HG03457 (cell line): ENCODE measurements at regions not wholly inside any gene's neighbourhood (a gene's known extent, or its start where the extent isn't known, plus 50 kb on each side); places are given as distances from the start of the nearest gene placed in this dataset.

ENCODE experiments used
- ATAC-seq: cut with Tn5 transposase; IDR thresholded peaks from one replicate; pipeline ENCODE4 v1.9.1; 2021; ENCODE audit warnings: moderate number of reproducible peaks; ENCODE audit not compliant: unreplicated experiment

DNA sequence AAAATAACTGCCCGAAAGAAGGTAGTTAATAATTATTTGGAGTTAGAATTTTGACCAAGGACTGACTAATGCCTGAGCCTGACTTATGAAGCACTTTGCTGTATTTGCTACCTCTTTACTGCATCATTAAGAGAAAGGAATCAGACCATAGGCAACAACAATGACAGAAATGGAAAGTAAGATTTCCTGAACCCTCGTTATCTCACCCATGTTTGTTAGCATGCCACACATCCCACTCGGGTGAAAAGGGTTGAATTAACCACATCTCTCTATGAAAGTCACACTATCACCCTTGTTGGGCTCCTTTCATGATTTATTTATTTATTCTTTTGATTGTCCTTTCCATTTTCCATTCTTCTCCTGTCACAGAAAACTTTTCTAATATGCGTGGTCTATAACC is 59.6 kb downstream of the OLIG3 start:
- ATAC-seq, result no peak

DNA sequence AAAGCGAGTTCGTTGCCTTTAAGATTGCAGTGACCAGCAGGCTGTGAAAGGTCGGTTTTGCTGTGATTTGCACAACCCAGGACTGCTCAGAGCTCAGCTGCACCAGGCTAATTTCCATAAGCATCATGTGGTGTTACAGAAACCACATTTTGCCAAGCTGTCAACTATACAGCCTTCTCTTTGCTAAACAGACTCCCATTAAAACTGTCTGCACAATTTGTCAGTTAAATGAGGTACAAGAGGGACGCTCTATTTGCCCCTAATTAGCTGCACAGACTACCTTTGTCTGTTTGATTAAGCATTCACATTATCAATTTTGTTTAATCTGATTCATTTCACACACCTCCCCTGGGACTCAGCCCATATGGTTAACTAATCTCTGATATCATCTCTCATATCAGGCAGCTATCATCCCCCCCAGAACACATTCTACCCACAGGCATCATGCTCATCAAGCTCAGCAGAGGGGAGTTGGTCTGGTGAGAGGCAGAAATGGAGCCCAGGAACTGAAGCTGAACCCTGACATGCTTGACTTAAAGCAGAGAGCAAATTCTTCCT is 62.1 kb downstream of the OLIG3 start:
- no peak for ATAC-seq

DNA sequence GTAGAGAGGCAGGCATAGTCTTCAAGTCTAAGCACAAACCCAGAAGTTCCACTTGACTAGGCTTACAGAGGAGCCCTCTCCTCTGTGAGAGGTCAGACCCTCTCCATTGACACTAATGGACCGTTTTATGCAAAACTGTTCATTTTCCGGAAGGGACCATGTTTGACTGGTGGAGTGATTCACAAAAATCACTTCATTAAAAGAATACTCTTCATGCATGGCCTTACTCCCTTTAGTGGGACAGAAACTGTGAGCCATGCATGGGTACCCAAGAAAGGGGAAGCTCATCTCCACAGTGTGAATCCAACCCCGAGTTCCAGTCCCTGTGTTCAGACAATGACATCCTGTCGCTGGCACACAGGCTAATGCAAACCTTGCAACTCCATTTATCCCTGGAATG is 63.2 kb downstream of the OLIG3 start:
- no peak for ATAC-seq

DNA sequence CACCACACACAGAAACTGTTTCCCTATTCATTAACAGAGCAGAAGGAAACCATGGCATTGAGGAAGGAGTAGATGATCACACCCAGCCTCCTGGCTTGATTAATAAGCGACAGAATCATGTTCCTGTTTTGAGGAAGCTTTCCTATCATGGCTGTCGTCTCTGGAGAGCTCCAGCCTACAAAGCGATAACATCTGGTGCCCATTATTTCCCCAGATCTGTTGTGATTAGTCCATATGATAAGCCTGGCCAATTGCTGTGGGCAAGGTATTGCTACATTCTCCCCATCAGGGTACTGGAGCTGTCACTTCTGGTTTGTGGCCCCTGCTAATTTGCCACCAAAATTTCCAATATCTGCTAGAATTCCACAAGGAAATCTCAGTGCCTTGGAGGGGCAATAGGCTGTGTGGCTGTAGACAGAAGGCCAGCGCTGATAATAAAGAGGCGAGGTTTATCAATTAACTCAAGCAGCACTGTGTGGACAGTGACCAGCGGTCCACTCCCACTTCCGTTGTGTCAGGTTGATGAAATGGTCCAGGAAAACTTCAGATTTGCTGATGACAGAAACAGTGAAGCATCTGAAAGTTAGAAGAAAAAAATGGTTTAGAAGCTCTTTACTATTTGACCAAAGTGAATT is 66.4 kb downstream of the OLIG3 start:
- no peak for ATAC-seq

DNA sequence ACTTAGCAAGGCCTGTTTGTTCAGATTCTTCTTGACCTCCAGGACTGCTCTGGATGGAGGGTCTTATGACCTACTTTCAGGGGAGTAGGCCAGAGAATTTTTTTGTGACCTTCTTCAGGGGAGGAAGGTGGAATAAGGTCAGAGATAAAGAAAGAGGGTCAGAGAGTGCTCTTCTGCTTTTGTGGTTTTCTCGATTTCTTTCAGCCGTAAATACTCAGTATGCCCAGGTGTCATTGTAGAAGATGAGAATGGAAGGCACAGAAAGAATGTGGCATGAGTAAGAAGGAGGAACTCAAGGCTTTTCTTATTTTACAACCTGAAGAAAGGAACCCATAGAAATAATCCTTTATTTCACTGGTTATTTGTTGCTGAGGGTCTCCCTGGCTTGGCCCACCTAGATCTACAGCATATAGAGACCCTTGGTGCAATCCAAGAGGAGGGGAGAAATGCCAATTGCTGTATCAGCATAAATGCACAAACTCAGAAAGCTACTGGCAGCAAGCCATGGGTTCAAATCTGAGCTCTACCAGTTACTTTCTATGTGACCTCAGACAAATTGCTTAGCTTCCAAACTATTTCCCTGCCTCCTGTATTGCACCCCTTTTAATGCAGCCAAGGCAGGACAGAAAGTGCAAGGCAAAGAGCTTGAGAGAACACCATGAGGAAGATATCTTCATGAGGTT is 68.0 kb downstream of the OLIG3 start:
- ATAC-seq, result no peak

DNA sequence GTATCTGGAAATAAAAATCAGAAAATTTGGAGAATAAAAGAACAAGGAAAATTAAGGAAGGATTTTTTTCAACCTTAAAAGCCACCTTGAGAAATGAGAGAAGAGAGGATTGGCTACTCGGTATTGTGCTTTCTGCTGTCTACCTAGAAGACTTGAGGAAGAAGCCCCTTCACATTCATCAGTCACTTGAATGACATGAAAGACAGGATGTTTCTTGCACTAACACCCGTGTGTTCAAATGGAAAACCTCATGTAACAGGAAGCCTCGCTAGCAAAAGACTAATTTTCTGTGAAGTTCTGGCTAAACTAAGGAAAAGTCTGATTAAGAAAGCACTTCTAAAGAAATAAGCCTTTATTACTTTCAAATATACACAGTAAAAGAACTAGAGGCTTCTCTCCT is 69.9 kb downstream of the OLIG3 start:
- ATAC-seq, result no peak

DNA sequence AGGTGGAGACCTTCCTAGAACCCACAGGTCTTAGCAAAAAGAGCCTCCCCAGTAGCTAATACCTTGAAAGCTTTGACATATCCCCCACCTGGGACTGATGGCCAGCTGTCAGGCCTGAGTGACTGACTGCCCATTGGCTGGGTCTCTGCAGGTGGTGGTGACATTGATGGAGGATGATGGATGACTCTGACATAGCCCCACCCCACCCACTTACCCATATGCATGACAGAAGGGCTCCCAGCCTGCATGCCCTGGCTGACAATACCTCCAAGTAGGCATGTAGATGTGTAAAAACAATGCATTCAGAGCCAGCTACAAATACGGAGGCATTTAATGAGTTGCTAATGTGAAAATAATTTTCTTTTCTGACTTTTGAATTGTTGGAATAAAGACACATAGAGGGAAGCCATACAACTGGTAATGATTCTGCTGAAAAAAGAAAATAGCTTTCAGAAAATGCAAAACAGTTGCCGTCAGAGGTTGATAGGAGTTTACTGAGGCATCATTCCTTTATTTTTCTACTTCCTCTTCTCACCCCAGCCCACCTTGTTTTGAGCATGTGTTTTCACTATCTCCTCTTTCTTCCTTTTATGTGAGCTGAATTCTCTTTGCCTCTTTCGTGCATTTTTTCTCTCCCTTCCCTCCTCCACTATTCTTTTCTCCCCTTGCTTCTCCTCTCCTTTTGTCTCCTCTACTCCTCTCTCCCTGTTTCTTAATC is 70.6 kb downstream of the OLIG3 start:
- ATAC-seq, result no peak

DNA sequence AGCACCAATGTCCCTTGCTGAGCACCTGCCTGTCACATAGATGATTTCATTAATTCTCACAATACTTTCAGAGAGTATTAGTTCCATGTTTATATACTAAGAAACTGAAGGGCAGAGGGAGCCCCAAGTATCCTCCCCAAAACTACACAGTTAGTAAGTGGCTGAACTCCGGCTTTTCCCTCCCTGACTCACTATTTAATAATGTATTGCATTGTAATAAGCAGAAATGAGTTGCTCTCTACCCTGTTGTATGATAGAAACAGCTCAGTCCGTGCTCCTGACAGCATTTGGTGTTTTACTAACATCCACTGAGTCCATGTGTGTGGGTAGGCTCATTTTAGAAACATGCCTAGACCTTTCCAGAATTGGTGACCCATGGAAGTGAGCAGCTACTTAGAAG is 76.8 kb downstream of the OLIG3 start:
- ATAC-seq, result no peak

DNA sequence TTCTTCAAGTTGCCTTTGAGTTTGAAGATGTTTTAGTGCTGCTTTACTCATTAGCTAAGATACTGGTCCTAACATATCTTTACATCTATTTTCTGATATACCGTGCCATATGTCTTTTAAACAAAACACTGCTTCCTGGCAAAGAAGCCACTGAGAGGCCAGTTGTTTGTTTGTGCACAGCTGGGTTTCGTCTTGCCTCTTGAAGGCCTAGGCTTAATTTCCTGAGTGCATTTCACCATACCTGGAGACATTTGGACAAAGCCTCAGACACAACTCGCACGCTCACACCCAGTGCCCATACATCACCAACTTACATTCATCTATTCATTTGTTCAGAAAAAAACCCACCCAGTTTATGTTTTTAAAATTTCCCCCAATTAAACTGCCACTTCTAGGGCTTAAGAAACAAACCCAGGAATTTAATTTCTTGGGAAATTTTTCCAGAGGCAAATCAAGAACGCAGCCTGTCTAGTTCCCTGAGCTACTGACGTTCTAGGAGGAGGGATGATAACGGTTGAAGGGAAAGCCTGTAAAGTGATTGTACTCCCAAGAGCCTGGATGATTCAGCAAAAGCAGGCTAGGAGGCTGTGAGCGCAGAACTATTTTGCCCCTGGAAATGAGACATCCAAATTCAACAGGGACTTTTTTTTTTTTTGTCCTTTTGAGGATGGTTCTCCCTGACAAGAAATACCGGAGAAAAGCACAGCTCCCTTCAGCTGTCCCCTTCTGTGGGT is 77.7 kb downstream of the OLIG3 start:
- ATAC-seq, result no peak

DNA sequence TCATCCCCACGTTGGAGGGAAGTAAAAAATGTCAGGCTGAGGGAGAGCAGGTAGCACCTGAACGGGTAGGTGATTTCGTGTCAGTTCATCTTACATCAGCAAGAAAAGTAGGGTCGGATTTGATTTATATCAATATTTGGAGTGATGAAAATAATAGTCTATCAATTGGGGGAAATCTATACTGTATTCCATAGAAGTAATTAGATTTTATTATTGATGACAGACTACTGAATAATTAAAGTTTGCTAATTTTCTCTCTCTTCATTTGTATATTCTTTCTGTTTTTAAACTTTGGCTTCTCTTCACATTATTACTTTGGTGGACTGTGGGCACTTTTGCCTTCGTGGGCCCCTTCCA is 78.4 kb downstream of the OLIG3 start:
- no peak for ATAC-seq

DNA sequence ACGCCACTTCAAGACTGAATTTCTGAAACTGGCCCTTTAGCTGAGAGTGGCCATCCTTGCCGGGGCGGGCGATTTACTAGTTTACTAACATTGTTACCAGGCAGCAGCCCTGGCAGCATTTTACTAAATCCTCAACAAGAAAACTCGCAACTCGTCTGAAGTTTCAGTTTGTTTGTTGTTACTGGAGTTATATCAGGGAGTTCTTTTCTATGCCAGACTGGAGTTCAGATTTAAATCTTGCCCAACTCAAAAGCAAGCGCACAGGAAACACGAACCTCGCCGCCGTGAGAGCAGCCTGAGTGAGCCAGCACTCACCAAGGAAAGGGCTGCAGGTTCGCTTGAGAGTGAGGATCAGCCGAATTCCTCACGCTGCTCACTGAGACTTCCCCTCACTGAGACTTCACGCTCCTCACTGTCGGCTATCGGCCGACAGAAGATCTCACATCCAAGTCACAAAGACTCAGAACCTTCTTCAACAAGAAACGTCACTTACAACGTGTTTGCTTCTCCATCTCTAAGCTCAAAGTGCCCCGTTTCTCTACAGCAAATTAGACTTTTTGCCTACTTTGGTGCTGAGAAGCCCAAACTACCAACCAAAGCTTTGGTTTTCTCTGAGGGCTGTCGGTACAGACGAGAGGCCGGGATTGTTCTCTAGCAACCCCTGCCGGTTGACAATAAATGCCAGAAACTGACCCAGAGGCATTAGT is 78.9 kb downstream of the OLIG3 start:
- no peak for ATAC-seq

DNA sequence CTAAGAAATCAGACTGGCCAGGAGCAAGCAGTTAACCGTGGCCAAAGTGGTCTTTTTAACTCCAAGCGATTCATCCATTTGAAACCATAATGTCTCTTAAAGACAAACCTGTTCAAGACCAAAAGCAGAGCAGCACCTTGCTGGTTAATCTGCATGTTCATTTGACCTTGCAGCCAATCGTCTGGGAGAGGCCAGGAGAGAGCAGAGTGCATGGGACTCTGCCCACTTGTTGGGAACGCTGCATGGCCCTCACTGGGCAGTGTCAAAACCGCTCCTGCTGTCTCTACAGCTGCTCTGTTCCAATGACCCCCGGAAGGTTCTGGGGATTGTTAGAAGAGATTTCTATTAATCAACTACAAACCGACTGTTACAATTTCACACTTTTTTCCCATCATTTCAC is 79.6 kb downstream of the OLIG3 start:
- no peak for ATAC-seq

DNA sequence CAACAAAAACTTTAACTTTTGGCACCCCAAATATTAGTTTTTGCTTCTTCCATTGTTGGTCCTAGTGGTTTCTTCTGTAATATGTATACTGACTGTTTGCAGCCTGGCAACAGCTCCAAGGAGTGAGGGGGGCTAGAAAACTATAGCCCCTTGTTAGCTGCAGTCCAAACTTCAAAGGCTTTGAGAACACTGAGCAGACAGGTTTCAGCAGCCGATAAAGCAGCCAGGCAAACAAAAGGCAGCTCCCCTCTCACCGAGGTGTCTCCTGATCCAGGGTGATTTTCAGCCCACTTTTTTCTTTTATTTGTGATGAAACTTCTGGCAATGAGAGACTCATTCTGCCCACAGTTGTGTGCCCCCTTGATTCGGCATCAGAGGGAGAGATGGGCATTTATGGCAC is 80.7 kb downstream of the OLIG3 start:
- no peak for ATAC-seq

DNA sequence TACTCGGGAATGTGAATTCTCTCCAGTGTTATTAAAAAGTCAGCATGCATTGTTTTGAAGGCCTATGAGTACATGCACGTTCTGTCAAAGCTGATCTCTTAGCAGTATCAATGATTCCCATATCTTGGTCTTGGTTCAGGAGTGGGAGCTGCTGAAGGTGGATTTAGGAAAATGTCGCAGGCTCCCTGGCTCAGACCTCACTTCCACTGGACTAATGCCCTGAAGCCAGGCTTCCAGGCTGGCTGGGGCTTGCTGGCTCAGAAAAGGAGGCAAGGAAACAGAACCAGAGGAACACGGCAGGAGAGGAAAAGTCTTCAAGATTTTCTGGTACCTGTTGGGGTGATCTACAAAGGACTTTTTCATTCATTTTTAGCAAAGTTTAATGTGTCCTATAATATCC is 81.6 kb downstream of the OLIG3 start:
- ATAC-seq, result no peak

DNA sequence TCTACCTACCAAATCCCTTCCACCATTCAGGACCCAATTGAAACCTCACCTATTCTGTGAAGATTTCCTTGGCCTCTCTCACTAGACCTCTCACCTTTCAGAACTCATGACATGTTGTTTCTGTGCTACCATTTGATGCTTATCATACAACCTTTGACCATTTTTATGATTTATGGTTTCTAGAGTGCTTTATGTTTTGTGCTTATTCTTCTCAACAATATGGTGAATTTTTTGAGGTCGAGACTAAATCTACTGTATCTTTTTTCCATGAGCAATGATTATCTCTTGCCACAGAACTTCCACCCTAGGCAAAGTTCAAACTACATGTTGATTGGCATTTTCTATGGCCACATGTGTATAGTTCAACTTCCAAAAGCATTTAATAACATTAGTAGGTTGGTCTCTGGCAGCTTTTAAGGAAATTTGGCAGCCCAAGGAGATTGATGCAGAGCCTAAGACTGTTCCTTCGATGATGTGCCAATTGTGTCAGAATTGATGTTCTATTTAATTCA is 84.9 kb downstream of the OLIG3 start:
- ATAC-seq, result no peak

DNA sequence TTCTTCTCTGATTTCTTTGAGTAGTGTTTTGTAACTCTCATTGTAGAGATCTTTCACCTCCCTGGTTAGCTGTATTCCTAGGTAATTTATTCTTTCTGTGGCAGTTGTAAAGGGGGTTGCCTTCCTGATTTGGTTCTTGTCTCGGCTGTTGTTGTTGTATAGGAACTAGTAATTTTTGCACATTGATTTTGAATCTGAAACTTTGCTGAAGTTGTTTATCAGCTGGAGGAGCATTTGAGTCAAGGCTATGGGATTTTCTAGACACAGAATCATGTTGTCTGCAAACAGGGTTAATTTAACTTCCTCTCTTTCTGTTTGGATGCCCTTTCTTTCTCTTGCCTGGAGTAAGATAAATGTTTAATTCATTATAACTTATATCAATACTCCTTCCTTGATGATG is 86.4 kb downstream of the OLIG3 start:
- no peak for ATAC-seq

DNA sequence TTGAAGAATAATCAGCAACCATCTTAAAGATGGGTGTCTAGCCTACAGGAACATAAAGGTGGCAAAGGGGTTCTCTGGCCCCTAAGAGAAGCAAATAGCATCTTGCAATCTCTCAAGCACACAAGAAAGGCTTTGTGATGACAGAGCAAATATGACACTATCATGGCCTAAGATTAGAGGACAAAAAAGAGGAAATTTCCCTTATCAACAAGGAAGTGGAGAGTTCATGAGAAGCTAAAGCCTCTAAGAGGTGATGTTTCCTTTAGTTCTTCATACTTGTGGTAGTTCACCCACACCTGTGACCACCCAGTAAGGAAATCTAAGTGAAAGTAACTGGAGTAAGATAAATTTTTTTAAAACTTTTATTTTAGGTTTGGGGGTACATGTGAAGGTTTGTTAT is 88.4 kb downstream of the OLIG3 start:
- ATAC-seq, result no peak

DNA sequence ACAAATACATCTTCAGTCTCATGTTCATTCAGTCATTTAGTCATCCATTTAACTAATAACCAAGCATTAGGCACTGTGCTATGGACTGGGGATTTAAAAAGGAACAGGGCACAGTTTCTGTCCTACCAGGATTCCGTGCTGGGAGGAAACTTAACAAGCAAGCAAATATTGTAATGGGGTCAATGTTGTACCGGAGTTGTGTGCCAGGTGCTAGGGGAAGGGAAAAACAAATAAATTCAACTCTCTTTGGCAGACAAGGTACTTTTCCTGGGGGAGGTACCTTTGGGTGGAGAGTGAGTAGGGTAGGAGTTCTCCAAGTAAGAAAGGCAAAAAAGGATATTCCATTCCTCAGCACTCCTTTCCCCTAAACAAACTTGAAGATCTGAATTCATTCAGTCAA is 90.3 kb downstream of the OLIG3 start:
- ATAC-seq, result no peak

DNA sequence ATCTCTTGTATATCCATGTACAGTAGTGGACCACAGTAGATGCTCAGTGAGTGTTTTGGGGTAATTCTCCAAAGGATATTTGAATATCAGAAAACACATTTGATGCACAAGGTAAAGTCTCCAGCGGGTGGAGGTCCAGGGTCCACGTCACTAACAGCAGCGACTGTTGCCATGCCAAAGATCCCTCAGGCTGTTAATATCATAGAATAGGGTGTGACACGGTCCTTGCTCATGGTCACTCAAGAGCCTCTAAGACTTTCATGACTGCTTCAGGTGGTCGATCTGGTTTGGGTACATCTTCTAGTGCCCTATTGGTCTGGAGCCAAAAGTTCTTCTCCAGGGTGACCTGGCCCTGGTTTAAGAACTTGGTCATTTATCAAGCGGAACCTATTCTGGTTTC is 90.8 kb downstream of the OLIG3 start:
- ATAC-seq, result no peak

DNA sequence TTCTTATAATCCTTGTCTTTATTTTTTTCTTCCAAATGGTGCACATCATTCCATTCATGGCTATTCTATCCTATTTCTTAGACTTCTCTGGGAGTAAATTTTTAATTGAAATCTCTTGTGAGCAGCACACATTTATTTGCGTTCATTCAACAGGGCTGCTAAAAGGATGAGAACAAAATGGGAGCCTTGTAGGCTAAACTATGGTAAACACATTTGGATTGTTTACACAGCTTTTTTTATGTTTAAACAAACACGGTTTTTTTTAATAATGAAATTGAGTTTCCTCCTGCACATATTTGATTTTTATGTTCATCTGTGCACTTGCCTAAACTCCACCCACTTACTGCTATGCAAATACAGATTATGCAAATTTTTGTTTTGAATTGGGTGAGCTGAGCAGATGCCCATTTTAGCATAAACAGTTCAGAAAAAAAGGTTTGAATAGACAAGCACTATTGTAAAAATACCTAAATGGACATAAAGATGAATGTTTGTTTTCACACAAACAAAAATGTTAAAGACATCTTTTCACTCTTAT is 92.0 kb downstream of the OLIG3 start:
- no peak for ATAC-seq
